ENCODE measurements at regions not wholly inside any gene's neighbourhood (a gene's known extent, or its start where the extent isn't known, plus 50 kb on each side); places are given as distances from the start of the nearest gene placed in this dataset.
"Not testable (repeated sequence)": the region's sequence is repeated elsewhere in the genome, so short reads cannot be mapped to it uniquely, and the experiment has no call there.

GRCh38 chr6:140661691-140662090, 1287.2 kb upstream of the CITED2 start:
- no peak overlapping the region for H3K56ac ChIP-seq (ENCODE audit: low read length)
- no CpG with 5 or more reads among the region's 3 CpGs for WGBS (ENCODE audit: extremely low coverage, insufficient coverage, low lambda C conversion rate)
- H3K23ac ChIP-seq (ENCODE audit: low read length): no peak overlapping the region

GRCh38 chr6:140660295-140660694, 1285.8 kb upstream of the CITED2 start:
- H3K9ac ChIP-seq (ENCODE audit: low read length): no peak overlapping the region
- H4K5ac ChIP-seq (ENCODE audit: low read length): no peak overlapping the region
- no peak for DNase-seq
- H3K27me3 ChIP-seq (ENCODE audit: insufficient read depth, low read length, poor library complexity): no peaks in the 10 kb centered on the region
- no peaks in the 10 kb centered on the region for H3K36me3 ChIP-seq (ENCODE audit: control insufficient read depth, insufficient read depth, low read length)
- no peak overlapping the region for H3K56ac ChIP-seq (ENCODE audit: low read length)
- no peak overlapping the region for H3K23ac ChIP-seq (ENCODE audit: low read length)
- no peaks in the 10 kb centered on the region for H3K79me2 ChIP-seq (ENCODE audit: control insufficient read depth, insufficient read depth, low read length)
- no peak overlapping the region for H3K4me3 ChIP-seq (ENCODE audit: low read length)
- H3K27ac ChIP-seq (ENCODE audit: low read depth, low read length): no peak overlapping the region
- no peak overlapping the region for H2BK15ac ChIP-seq (replicated peaks; ENCODE audit: low read depth)
- no peak overlapping the region for H2BK5ac ChIP-seq (ENCODE audit: low read length)
- H3K79me1 ChIP-seq (ENCODE audit: low read length): no peaks in the 10 kb centered on the region
- H3K18ac ChIP-seq (ENCODE audit: low read length): no peak overlapping the region
- H3K4ac ChIP-seq (ENCODE audit: low read depth, low read length): no peak overlapping the region
- no peak overlapping the region for H2BK120ac ChIP-seq (ENCODE audit: low read depth, low read length)
- H2AK5ac ChIP-seq (ENCODE audit: low read length): no peak overlapping the region
- H3K4me1 ChIP-seq (ENCODE audit: control insufficient read depth, low read depth, low read length): no peaks in the 10 kb centered on the region
- H4K8ac ChIP-seq (ENCODE audit: low read depth, low read length): no peak overlapping the region
- no CpG with 5 or more reads among the region's 2 CpGs for WGBS (ENCODE audit: extremely low coverage, insufficient coverage, low lambda C conversion rate)
- no peak overlapping the region for H3K4me2 ChIP-seq (ENCODE audit: low read length)

More at GRCh38 chr6:140661691-140662090, 1287.2 kb upstream of the CITED2 start:
- H3K18ac ChIP-seq (ENCODE audit: low read length): no peak overlapping the region
- H2BK120ac ChIP-seq (ENCODE audit: low read depth, low read length): no peak overlapping the region
- H2BK5ac ChIP-seq (ENCODE audit: low read length): no peak overlapping the region
- no peaks in the 10 kb centered on the region for H3K4me1 ChIP-seq (ENCODE audit: control insufficient read depth, low read depth, low read length)
- H3K27me3 ChIP-seq (ENCODE audit: insufficient read depth, low read length, poor library complexity): no peaks in the 10 kb centered on the region
- no peak overlapping the region for H4K5ac ChIP-seq (ENCODE audit: low read length)
- no peaks in the 10 kb centered on the region for H3K79me2 ChIP-seq (ENCODE audit: control insufficient read depth, insufficient read depth, low read length)
- no peak overlapping the region for H2AK5ac ChIP-seq (ENCODE audit: low read length)
- H3K36me3 ChIP-seq (ENCODE audit: control insufficient read depth, insufficient read depth, low read length): no peaks in the 10 kb centered on the region
- H3K4me3 ChIP-seq (ENCODE audit: low read length): no peak overlapping the region
- no peak overlapping the region for H2BK15ac ChIP-seq (replicated peaks; ENCODE audit: low read depth)
- no peak overlapping the region for H3K4me2 ChIP-seq (ENCODE audit: low read length)
- H3K9ac ChIP-seq (ENCODE audit: low read length): no peak overlapping the region
- H3K79me1 ChIP-seq (ENCODE audit: low read length): no peaks in the 10 kb centered on the region
- no peak overlapping the region for H3K4ac ChIP-seq (ENCODE audit: low read depth, low read length)
- no peak overlapping the region for H4K8ac ChIP-seq (ENCODE audit: low read depth, low read length)
- H3K27ac ChIP-seq (ENCODE audit: low read depth, low read length): no peak overlapping the region
- DNase-seq: no peak

DNA sequence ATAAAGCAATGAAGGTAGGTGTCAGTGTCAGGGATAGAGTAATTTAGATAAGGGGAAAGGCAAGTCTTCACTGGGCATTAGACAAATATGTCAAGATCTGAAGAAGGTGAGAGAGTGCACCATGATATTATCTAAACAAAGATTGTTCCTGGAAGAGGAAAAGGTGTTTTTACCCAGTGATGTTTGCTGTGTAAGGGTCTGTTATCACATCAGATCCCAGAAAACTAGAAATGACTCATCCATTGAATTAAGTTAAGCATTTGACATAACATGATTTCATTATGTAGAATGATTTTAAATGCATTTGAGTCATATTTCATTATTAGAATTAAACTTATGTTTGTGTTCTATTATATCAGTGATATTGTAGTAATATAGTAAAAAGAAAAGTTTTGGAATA, 1279.5 kb upstream of the CITED2 start:
- H3K18ac ChIP-seq (ENCODE audit: low read length): no peak overlapping the region
- no peak overlapping the region for H3K56ac ChIP-seq (ENCODE audit: low read length)
- H3K79me1 ChIP-seq (ENCODE audit: low read length): no peaks in the 10 kb centered on the region
- no peak overlapping the region for H2AK5ac ChIP-seq (ENCODE audit: low read length)
- no peak for DNase-seq
- H3K27ac ChIP-seq (ENCODE audit: low read depth, low read length): no peak overlapping the region
- H3K4me2 ChIP-seq (ENCODE audit: low read length): no peak overlapping the region
- no peak overlapping the region for H3K4me3 ChIP-seq (ENCODE audit: low read length)
- H3K79me2 ChIP-seq (ENCODE audit: control insufficient read depth, insufficient read depth, low read length): no peaks in the 10 kb centered on the region
- no peaks in the 10 kb centered on the region for H3K4me1 ChIP-seq (ENCODE audit: control insufficient read depth, low read depth, low read length)
- H2BK15ac ChIP-seq (replicated peaks; ENCODE audit: low read depth): no peak overlapping the region
- no peak overlapping the region for H2BK120ac ChIP-seq (ENCODE audit: low read depth, low read length)
- no peaks in the 10 kb centered on the region for H3K36me3 ChIP-seq (ENCODE audit: control insufficient read depth, insufficient read depth, low read length)
- H3K9ac ChIP-seq (ENCODE audit: low read length): no peak overlapping the region
- H3K27me3 ChIP-seq (ENCODE audit: insufficient read depth, low read length, poor library complexity): no peaks in the 10 kb centered on the region
- H2BK5ac ChIP-seq (ENCODE audit: low read length): no peak overlapping the region
- no peak overlapping the region for H4K5ac ChIP-seq (ENCODE audit: low read length)
- H4K8ac ChIP-seq (ENCODE audit: low read depth, low read length): no peak overlapping the region
- H3K23ac ChIP-seq (ENCODE audit: low read length): no peak overlapping the region
- H3K4ac ChIP-seq (ENCODE audit: low read depth, low read length): no peak overlapping the region

DNA sequence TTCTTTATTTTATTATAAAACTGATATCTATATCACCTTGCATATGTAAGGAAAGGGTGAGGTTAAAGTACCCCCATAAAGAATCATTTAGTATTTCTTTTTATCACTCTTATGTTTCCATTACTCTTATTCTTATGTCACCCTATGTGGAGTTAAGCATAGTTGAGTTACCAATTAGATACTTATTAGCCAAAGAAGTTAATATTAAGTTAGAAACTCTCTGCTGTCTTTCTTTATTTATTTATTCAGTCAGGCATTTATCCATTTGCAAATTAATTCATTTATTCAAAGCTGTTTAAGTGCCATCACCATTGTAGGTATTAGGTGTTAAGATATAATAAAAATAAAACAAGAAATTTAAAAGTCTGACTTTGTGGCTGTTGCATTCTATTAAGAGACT, 1279.1 kb upstream of the CITED2 start:
- no peak overlapping the region for H3K4ac ChIP-seq (ENCODE audit: low read depth, low read length)
- no peak overlapping the region for H2BK15ac ChIP-seq (replicated peaks; ENCODE audit: low read depth)
- no peaks in the 10 kb centered on the region for H3K79me2 ChIP-seq (ENCODE audit: control insufficient read depth, insufficient read depth, low read length)
- H3K4me3 ChIP-seq (ENCODE audit: low read length): no peak overlapping the region
- no peak overlapping the region for H3K4me2 ChIP-seq (ENCODE audit: low read length)
- no peak overlapping the region for H2BK120ac ChIP-seq (ENCODE audit: low read depth, low read length)
- DNase-seq: no peak
- no peaks in the 10 kb centered on the region for H3K27me3 ChIP-seq (ENCODE audit: insufficient read depth, low read length, poor library complexity)
- H4K5ac ChIP-seq (ENCODE audit: low read length): no peak overlapping the region
- no peak overlapping the region for H3K27ac ChIP-seq (ENCODE audit: low read depth, low read length)
- no peak overlapping the region for H3K23ac ChIP-seq (ENCODE audit: low read length)
- no peaks in the 10 kb centered on the region for H3K4me1 ChIP-seq (ENCODE audit: control insufficient read depth, low read depth, low read length)
- H3K18ac ChIP-seq (ENCODE audit: low read length): no peak overlapping the region
- H3K36me3 ChIP-seq (ENCODE audit: control insufficient read depth, insufficient read depth, low read length): no peaks in the 10 kb centered on the region
- H3K79me1 ChIP-seq (ENCODE audit: low read length): no peaks in the 10 kb centered on the region
- no peak overlapping the region for H3K56ac ChIP-seq (ENCODE audit: low read length)
- H2BK5ac ChIP-seq (ENCODE audit: low read length): no peak overlapping the region
- no peak overlapping the region for H4K8ac ChIP-seq (ENCODE audit: low read depth, low read length)
- no peak overlapping the region for H2AK5ac ChIP-seq (ENCODE audit: low read length)
- H3K9ac ChIP-seq (ENCODE audit: low read length): no peak overlapping the region

DNA sequence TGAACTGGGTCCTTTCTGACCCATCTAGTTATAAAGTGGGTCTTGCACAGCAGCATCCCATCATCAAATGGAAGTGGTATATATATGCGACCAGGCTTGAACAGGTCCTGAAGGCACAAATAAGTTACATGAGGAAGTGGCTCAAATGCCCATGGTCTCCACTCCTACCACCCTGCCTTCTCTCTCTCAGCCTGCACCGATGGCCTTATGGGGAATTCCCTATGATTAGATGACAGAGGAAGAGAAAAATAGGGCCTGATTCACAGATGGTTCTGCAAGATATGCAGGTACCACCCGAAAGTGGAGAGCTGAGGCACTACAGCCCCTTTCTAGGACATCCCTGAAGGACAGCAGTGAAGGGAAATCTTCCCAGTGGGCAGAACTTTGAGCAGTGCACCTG, 1275.1 kb upstream of the CITED2 start:
- not testable (repeated sequence) for H2BK5ac ChIP-seq (ENCODE audit: low read length); DNase-seq; H3K9ac ChIP-seq (ENCODE audit: low read length); H3K79me1 ChIP-seq (ENCODE audit: low read length); H3K23ac ChIP-seq (ENCODE audit: low read length); H3K4ac ChIP-seq (ENCODE audit: low read depth, low read length); H3K18ac ChIP-seq (ENCODE audit: low read length); H2AK5ac ChIP-seq (ENCODE audit: low read length); H3K4me3 ChIP-seq (ENCODE audit: low read length); H2BK120ac ChIP-seq (ENCODE audit: low read depth, low read length); H4K5ac ChIP-seq (ENCODE audit: low read length); H4K8ac ChIP-seq (ENCODE audit: low read depth, low read length); H3K79me2 ChIP-seq (ENCODE audit: control insufficient read depth, insufficient read depth, low read length); H3K4me1 ChIP-seq (ENCODE audit: control insufficient read depth, low read depth, low read length); H3K27me3 ChIP-seq (ENCODE audit: insufficient read depth, low read length, poor library complexity); H3K36me3 ChIP-seq (ENCODE audit: control insufficient read depth, insufficient read depth, low read length); H3K4me2 ChIP-seq (ENCODE audit: low read length); H2BK15ac ChIP-seq (replicated peaks; ENCODE audit: low read depth); H3K56ac ChIP-seq (ENCODE audit: low read length); H3K27ac ChIP-seq (ENCODE audit: low read depth, low read length)
- no CpG with 5 or more reads among the region's 3 CpGs for WGBS (ENCODE audit: extremely low coverage, insufficient coverage, low lambda C conversion rate)

GRCh38 chr6:140647322-140647721, 1272.9 kb upstream of the CITED2 start:
- H3K23ac ChIP-seq (ENCODE audit: low read length); H3K79me1 ChIP-seq (ENCODE audit: low read length); H3K9ac ChIP-seq (ENCODE audit: low read length); H2AK5ac ChIP-seq (ENCODE audit: low read length); H3K18ac ChIP-seq (ENCODE audit: low read length); DNase-seq; H3K27ac ChIP-seq (ENCODE audit: low read depth, low read length); H2BK120ac ChIP-seq (ENCODE audit: low read depth, low read length); H4K5ac ChIP-seq (ENCODE audit: low read length); H3K4ac ChIP-seq (ENCODE audit: low read depth, low read length); H2BK5ac ChIP-seq (ENCODE audit: low read length); H3K4me3 ChIP-seq (ENCODE audit: low read length); H3K27me3 ChIP-seq (ENCODE audit: insufficient read depth, low read length, poor library complexity); H3K56ac ChIP-seq (ENCODE audit: low read length); H2BK15ac ChIP-seq (replicated peaks; ENCODE audit: low read depth); H4K8ac ChIP-seq (ENCODE audit: low read depth, low read length); H3K4me1 ChIP-seq (ENCODE audit: control insufficient read depth, low read depth, low read length); H3K4me2 ChIP-seq (ENCODE audit: low read length); H3K79me2 ChIP-seq (ENCODE audit: control insufficient read depth, insufficient read depth, low read length); H3K36me3 ChIP-seq (ENCODE audit: control insufficient read depth, insufficient read depth, low read length): not testable (repeated sequence)

All from mesendoderm (in vitro differentiated cells).